CD4-positive, alpha-beta memory T cell (primary cell): ENCODE measurements at regions not wholly inside any gene's neighbourhood (a gene's known extent, or its start where the extent isn't known, plus 50 kb on each side); places are given as distances from the start of the nearest gene placed in this dataset.
"Not testable (repeated sequence)": the region's sequence is repeated elsewhere in the genome, so short reads cannot be mapped to it uniquely, and the experiment has no call there.

Source experiments
- CTCF ChIA-PET: fragments of 350-600 bp; sonication (Branson Sonifier 250); formaldehyde crosslinking; loops from one replicate; lab custom pipeline; 2021; ENCODE audit warnings: inconsistent platforms; ENCODE audit not compliant: partially characterized antibody; lab: Charles Lee
- POLR2A ChIA-PET: fragments of 350-600 bp; sonication (Branson Sonifier 250); formaldehyde crosslinking; loops from one replicate; lab custom pipeline; 2021; ENCODE audit not compliant: partially characterized antibody; lab: Charles Lee
- DNase-seq, 5 donors: peaks; one replicate each; pipeline versions ENCODE4 v3.0.0 to v3.0.0-alpha.2; 2020 to 2022; ENCODE audit warnings: mixed read lengths in 1 of 5
- H3K27ac ChIP-seq: one replicate; pipeline ENCODE4 v1.7.0; 2013; ENCODE audit warnings: low read depth, low read length
- H3K27me3 ChIP-seq: 2 replicates; pipeline ENCODE4 v1.7.0; 2013; ENCODE audit warnings: mild to moderate bottlenecking, low read length, moderate library complexity; ENCODE audit not compliant: insufficient read depth
- H3K36me3 ChIP-seq: 2 replicates; pipeline ENCODE4 v1.7.0; 2013; ENCODE audit warnings: mild to moderate bottlenecking, low read length, moderate library complexity; ENCODE audit not compliant: insufficient read depth
- H3K4me1 ChIP-seq: 2 replicates; pipeline ENCODE4 v1.7.0; 2013; ENCODE audit warnings: mild to moderate bottlenecking, low read length, moderate library complexity; ENCODE audit not compliant: insufficient read depth
- H3K4me3 ChIP-seq, 2 donors: one replicate each; pipeline ENCODE4 v1.7.0; 2013; ENCODE audit warnings: low read length in 2 of 2, mild to moderate bottlenecking in 1 of 2
- H3K9me3 ChIP-seq, 2 donors: one replicate each; pipeline ENCODE4 v1.7.0; 2013; ENCODE audit warnings: low read length in 2 of 2, control low read depth in 1 of 2; ENCODE audit not compliant: control insufficient read depth in 1 of 2
- H3K27ac Mint-ChIP-seq, 7 donors: one replicate each; pipeline ENCODE4 v1.8.0; 2020 to 2021; ENCODE audit warnings: mixed read lengths in 7 of 7, mild to moderate bottlenecking in 6 of 7, inconsistent platforms in 3 of 7, moderate library complexity in 3 of 7
- H3K27me3 Mint-ChIP-seq, 2 donors: one replicate each; pipeline ENCODE4 v1.8.0; 2020 to 2021; ENCODE audit warnings: mixed read lengths in 2 of 2
- H3K36me3 Mint-ChIP-seq, 2 donors: one replicate each; pipeline ENCODE4 v1.8.0; 2020 to 2021; ENCODE audit warnings: mixed read lengths in 2 of 2, inconsistent platforms in 1 of 2, mild to moderate bottlenecking in 1 of 2
- H3K4me1 Mint-ChIP-seq, 4 donors: one replicate each; pipeline ENCODE4 v1.8.0; 2020 to 2021; ENCODE audit warnings: mixed read lengths in 4 of 4, mild to moderate bottlenecking in 1 of 4
- H3K4me3 Mint-ChIP-seq, 8 donors: one replicate each; pipeline ENCODE4 v1.8.0; 2020 to 2021; ENCODE audit warnings: mixed read lengths in 8 of 8, mild to moderate bottlenecking in 7 of 8, moderate library complexity in 6 of 8, inconsistent platforms in 3 of 8
- H3K9me3 Mint-ChIP-seq, 8 donors: one replicate each; pipeline ENCODE4 v1.8.0; 2020 to 2021; ENCODE audit warnings: mixed read lengths in 8 of 8, mild to moderate bottlenecking in 5 of 8, inconsistent platforms in 3 of 8, moderate library complexity in 1 of 8
- intact Hi-C: fragments of 100-400 bp; cut with micrococcal nuclease; formaldehyde crosslinking; loops from one replicate; pipeline ENCODE4 v1.15.1; 2023

- no peaks in the 10 kb centered on the region for H3K27me3 Mint-ChIP-seq
- DNase-seq, result peak in 3 of 5 donors; percentile 1 to 9 (median 5)
- Histone ChIP-seq H3K27ac (no peak overlapping the region), H3K27me3 (no peaks in the 10 kb centered on the region), H3K9me3 (no peaks in the 10 kb centered on the region), H3K4me1 (no peaks in the 10 kb centered on the region), H3K4me3 (no peak overlapping the region), H3K36me3 (no peaks in the 10 kb centered on the region)
- peaks cover 1 to 17% (median 9%) of the 10 kb centered on the region in 4 donors for H3K4me1 Mint-ChIP-seq
- POLR2A ChIA-PET, result no interaction called here
- H3K9me3 Mint-ChIP-seq, result peaks cover 0 to 4% (median 0%) of the 10 kb centered on the region in 8 donors
- H3K36me3 Mint-ChIP-seq, result no peaks in the 10 kb centered on the region
- intact Hi-C loops, result no loop called here
- peak overlapping the region in 3 of 7 donors; percentile 39 to 80 (median 74) for H3K27ac Mint-ChIP-seq
- CTCF ChIA-PET, result no interaction called here
- peak overlapping the region in 3 of 8 donors; percentile 48 to 72 (median 64) for H3K4me3 Mint-ChIP-seq
These were observed 109.6 kb upstream of the RBMS3 start for GRCh38 chr3:29171043-29171990.

GRCh38 chr3:29176501-29176900, 104.4 kb upstream of the RBMS3 start:
- intact Hi-C loops, result no loop called here
- Mint-ChIP-seq H3K9me3 (peaks cover 0 to 5% (median under 1%) of the 10 kb centered on the region in 8 donors), H3K27ac (no peak overlapping the region), H3K36me3 (no peaks in the 10 kb centered on the region), H3K4me3 (no peak overlapping the region), H3K27me3 (no peaks in the 10 kb centered on the region), H3K4me1 (peaks cover 1 to 15% (median 6%) of the 10 kb centered on the region in 4 donors)
- no peak overlapping the region for H3K27ac ChIP-seq
- ChIA-PET CTCF (no interaction called here), POLR2A (no interaction called here)
- no peaks in the 10 kb centered on the region for H3K9me3 ChIP-seq
- H3K27me3 ChIP-seq, result no peaks in the 10 kb centered on the region
- no peak overlapping the region for H3K4me3 ChIP-seq
- no peaks in the 10 kb centered on the region for H3K36me3 ChIP-seq
- no peaks in the 10 kb centered on the region for H3K4me1 ChIP-seq
- no peak for DNase-seq

GRCh38 chr3:29178809-29179793, 101.8 kb upstream of the RBMS3 start:
- no peak for DNase-seq
- H3K4me1 Mint-ChIP-seq, result no peaks in the 10 kb centered on the region
- no peaks in the 10 kb centered on the region for H3K4me1 ChIP-seq
- no peaks in the 10 kb centered on the region for H3K27me3 ChIP-seq
- intact Hi-C loops, result no loop called here
- H3K9me3 ChIP-seq, result no peaks in the 10 kb centered on the region
- no peaks in the 10 kb centered on the region for H3K27me3 Mint-ChIP-seq
- ChIA-PET CTCF (no interaction called here), POLR2A (no interaction called here)
- H3K4me3 Mint-ChIP-seq, result no peak overlapping the region
- H3K4me3 ChIP-seq, result no peak overlapping the region
- H3K9me3 Mint-ChIP-seq, result peaks cover 0 to 5% (median 1%) of the 10 kb centered on the region in 8 donors
- no peak overlapping the region for H3K27ac Mint-ChIP-seq
- no peak overlapping the region for H3K27ac ChIP-seq
- H3K36me3 Mint-ChIP-seq, result no peaks in the 10 kb centered on the region
- no peaks in the 10 kb centered on the region for H3K36me3 ChIP-seq

GRCh38 chr3:29181149-29181780, 99.6 kb upstream of the RBMS3 start:
- POLR2A ChIA-PET, result no interaction called here
- Histone ChIP-seq H3K27me3 (no peaks in the 10 kb centered on the region), H3K27ac (no peak overlapping the region), H3K36me3 (no peaks in the 10 kb centered on the region), H3K4me3 (no peak overlapping the region), H3K9me3 (no peaks in the 10 kb centered on the region), H3K4me1 (no peaks in the 10 kb centered on the region)
- intact Hi-C loops, result no loop called here
- H3K9me3 Mint-ChIP-seq, result peaks cover 0 to 5% (median 1%) of the 10 kb centered on the region in 8 donors
- CTCF ChIA-PET, result no interaction called here
- no peak overlapping the region for H3K4me3 Mint-ChIP-seq
- no peaks in the 10 kb centered on the region for H3K27me3 Mint-ChIP-seq
- no peak overlapping the region for H3K27ac Mint-ChIP-seq
- H3K36me3 Mint-ChIP-seq, result no peaks in the 10 kb centered on the region
- H3K4me1 Mint-ChIP-seq, result no peaks in the 10 kb centered on the region
- DNase-seq, result no peak

GRCh38 chr3:29181872-29182271, 99.0 kb upstream of the RBMS3 start:
- Histone ChIP-seq H3K4me3 (no peak overlapping the region), H3K36me3 (no peaks in the 10 kb centered on the region), H3K9me3 (no peaks in the 10 kb centered on the region), H3K27me3 (no peaks in the 10 kb centered on the region), H3K4me1 (no peaks in the 10 kb centered on the region), H3K27ac (no peak overlapping the region)
- DNase-seq, result no peak
- intact Hi-C loops, result no loop called here
- H3K27me3 Mint-ChIP-seq, result no peaks in the 10 kb centered on the region
- no peaks in the 10 kb centered on the region for H3K36me3 Mint-ChIP-seq
- CTCF ChIA-PET, result no interaction called here
- POLR2A ChIA-PET, result no interaction called here
- H3K27ac Mint-ChIP-seq, result no peak overlapping the region
- no peaks in the 10 kb centered on the region for H3K4me1 Mint-ChIP-seq
- H3K9me3 Mint-ChIP-seq, result peaks cover 0 to 5% (median 1%) of the 10 kb centered on the region in 8 donors
- no peak overlapping the region for H3K4me3 Mint-ChIP-seq

GRCh38 chr3:29182828-29183227, 98.0 kb upstream of the RBMS3 start:
- DNase-seq, H3K4me3 Mint-ChIP-seq, H3K4me3 ChIP-seq, H3K27ac ChIP-seq, POLR2A ChIA-PET, H3K4me1 ChIP-seq, intact Hi-C loops, H3K9me3 Mint-ChIP-seq, H3K9me3 ChIP-seq, CTCF ChIA-PET, H3K4me1 Mint-ChIP-seq, H3K36me3 ChIP-seq, H3K27me3 Mint-ChIP-seq, H3K27me3 ChIP-seq, H3K36me3 Mint-ChIP-seq, H3K27ac Mint-ChIP-seq: not testable (repeated sequence)
